HepG2 (cell line): ENCODE measurements at regions not wholly inside any gene's neighbourhood (a gene's known extent, or its start where the extent isn't known, plus 50 kb on each side); places are given as distances from the start of the nearest gene placed in this dataset.

Experiments used
- BCL3 ChIP-seq: sonication (generic); formaldehyde crosslinking; IDR thresholded peaks from 2 replicates; pipeline ENCODE4 v1.5.1; 2020; ENCODE audit warnings: mild to moderate bottlenecking, missing genetic modification reagents, moderate library complexity
- CBX5 ChIP-seq: sonication (generic); formaldehyde crosslinking; IDR thresholded peaks from 2 replicates; pipeline ENCODE4 v1.4.0; 2020; ENCODE audit warnings: missing genetic modification reagents, borderline replicate concordance
- ELF1 ChIP-seq: sonication (generic); formaldehyde crosslinking; IDR thresholded peaks from 2 replicates; pipeline ENCODE4 v1.4.0; 2020; ENCODE audit warnings: missing genetic modification reagents
- MAFF ChIP-seq: IDR thresholded peaks from 2 replicates; pipeline ENCODE4 v1.6.1; 2011; ENCODE audit warnings: low read depth, low read length, improper control_type of control experiment
- NCOA1 ChIP-seq: sonication (generic); formaldehyde crosslinking; IDR thresholded peaks from 2 replicates; pipeline ENCODE4 v1.9.0; 2021; ENCODE audit warnings: missing genetic modification reagents
- RNF2 ChIP-seq: fragments of 450-650 bp; conservative IDR thresholded peaks from 2 replicates; pipeline ENCODE4 v1.6.1; 2016; ENCODE audit warnings: low read depth
- SP1 ChIP-seq, 2 experiments: fragments of 450-650 bp in 1 of 2; sonication (generic) in 1 of 2; formaldehyde crosslinking in 1 of 2; IDR thresholded peaks; 2 replicates each; pipeline versions ENCODE4 v1.4.0 to v1.6.1; 2016 to 2020; ENCODE audit warnings: missing genetic modification reagents in 1 of 2
- SYNCRIP ChIP-seq: fragments of 200-400 bp; formaldehyde crosslinking; IDR thresholded peaks from 2 replicates; pipeline ENCODE4 v1.6.1; 2018; ENCODE audit warnings: mild to moderate bottlenecking, low read depth, low read length; ENCODE audit not compliant: insufficient read depth
- UBTF ChIP-seq: sonication (generic); formaldehyde crosslinking; IDR thresholded peaks from 2 replicates; pipeline ENCODE4 v1.4.0; 2020; ENCODE audit warnings: mild to moderate bottlenecking, missing genetic modification reagents
- TF ChIP-seq, protein P1 (sequence below): sonication (generic); formaldehyde crosslinking; IDR thresholded peaks from 2 replicates; pipeline ENCODE4 v1.4.0; 2020; ENCODE audit warnings: missing genetic modification reagents
- TF ChIP-seq, protein P2 (sequence below): sonication (generic); formaldehyde crosslinking; IDR thresholded peaks from 2 replicates; pipeline ENCODE4 v1.8.0; 2022; ENCODE audit warnings: mild to moderate bottlenecking, missing genetic modification reagents
- TF ChIP-seq, protein P3 (sequence below): sonication (generic); formaldehyde crosslinking; IDR thresholded peaks from 2 replicates; pipeline ENCODE4 v1.4.0; 2020; ENCODE audit warnings: missing genetic modification reagents, mild to moderate bottlenecking, borderline replicate concordance

DNA sequence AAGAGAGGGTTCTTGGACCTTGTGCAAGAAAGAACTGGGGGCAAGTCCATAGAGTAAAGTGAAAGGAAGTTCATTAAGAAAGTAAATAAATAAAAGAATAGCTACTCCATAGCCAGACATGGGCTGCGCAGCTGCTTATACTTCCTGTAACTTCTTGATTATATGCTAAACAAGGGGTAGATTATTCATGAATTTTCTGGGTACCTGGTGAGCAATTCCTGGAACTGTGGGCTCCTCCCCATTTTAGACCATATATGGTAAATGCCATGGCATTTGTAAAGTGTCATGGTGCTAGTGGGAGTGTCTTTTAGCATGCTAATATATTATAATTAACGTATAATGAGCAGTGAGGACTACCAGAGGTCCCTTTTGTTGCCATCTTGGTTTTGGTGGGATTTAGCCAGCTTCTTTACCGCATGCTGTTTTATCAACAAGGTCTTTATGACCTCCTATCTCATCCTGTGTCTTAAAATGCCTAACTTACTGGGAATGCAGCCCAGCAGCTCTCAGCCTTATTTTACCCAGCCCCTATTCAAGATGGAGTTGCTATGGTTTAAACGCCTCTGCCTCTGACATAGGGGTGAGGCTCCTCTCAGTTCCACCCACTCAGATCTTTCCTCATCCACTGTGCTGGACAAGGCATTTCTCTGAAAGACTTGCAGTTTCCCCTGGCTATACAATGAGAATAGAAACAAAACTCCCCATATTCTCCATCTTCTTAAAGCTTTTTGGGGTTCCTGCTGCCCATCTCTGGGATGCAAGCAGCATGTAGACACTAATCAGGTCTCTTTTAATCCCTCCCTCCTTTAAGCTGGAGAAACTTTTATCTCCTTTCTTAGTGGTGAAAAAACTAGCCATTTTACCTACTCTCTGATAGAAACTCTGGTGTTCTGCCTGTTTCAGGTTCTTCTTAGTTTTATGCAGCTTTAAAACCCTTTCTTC is 91.2 kb downstream of the ARRDC3 start:
- no peak for TF ChIP-seq ELF1 (CRISPR knock-in tag)
- TF ChIP-seq, protein P1, sequence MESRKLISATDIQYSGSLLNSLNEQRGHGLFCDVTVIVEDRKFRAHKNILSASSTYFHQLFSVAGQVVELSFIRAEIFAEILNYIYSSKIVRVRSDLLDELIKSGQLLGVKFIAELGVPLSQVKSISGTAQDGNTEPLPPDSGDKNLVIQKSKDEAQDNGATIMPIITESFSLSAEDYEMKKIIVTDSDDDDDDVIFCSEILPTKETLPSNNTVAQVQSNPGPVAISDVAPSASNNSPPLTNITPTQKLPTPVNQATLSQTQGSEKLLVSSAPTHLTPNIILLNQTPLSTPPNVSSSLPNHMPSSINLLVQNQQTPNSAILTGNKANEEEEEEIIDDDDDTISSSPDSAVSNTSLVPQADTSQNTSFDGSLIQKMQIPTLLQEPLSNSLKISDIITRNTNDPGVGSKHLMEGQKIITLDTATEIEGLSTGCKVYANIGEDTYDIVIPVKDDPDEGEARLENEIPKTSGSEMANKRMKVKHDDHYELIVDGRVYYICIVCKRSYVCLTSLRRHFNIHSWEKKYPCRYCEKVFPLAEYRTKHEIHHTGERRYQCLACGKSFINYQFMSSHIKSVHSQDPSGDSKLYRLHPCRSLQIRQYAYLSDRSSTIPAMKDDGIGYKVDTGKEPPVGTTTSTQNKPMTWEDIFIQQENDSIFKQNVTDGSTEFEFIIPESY (CRISPR knock-in tag): no peak
- TF ChIP-seq, protein P2, sequence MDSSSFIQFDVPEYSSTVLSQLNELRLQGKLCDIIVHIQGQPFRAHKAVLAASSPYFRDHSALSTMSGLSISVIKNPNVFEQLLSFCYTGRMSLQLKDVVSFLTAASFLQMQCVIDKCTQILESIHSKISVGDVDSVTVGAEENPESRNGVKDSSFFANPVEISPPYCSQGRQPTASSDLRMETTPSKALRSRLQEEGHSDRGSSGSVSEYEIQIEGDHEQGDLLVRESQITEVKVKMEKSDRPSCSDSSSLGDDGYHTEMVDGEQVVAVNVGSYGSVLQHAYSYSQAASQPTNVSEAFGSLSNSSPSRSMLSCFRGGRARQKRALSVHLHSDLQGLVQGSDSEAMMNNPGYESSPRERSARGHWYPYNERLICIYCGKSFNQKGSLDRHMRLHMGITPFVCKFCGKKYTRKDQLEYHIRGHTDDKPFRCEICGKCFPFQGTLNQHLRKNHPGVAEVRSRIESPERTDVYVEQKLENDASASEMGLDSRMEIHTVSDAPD: no peak
- TF ChIP-seq BCL3: no peak
- no peak for TF ChIP-seq RNF2
- no peak for TF ChIP-seq MAFF
- TF ChIP-seq, protein P3, sequence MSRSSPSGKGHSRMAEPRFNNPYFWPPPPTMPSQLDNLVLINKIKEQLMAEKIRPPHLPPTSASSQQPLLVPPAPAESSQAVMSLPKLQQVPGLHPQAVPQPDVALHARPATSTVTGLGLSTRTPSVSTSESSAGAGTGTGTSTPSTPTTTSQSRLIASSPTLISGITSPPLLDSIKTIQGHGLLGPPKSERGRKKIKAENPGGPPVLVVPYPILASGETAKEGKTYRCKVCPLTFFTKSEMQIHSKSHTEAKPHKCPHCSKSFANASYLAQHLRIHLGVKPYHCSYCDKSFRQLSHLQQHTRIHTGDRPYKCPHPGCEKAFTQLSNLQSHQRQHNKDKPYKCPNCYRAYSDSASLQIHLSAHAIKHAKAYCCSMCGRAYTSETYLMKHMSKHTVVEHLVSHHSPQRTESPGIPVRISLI (CRISPR knock-in tag): no peak
- no peak for TF ChIP-seq SYNCRIP
- no peak for TF ChIP-seq NCOA1
- TF ChIP-seq SP1 (IDR thresholded peaks at IDR 0.05): no peak
- TF ChIP-seq SP1 (CRISPR knock-in tag; IDR thresholded peaks at IDR 0.05): no peak
- no peak for TF ChIP-seq CBX5 (CRISPR knock-in tag)
- no peak for TF ChIP-seq UBTF (CRISPR knock-in tag)
